BLaER1 (cell line): ENCODE measurements at regions not wholly inside any gene's neighbourhood (a gene's known extent, or its start where the extent isn't known, plus 50 kb on each side); places are given as distances from the start of the nearest gene placed in this dataset.

Experiments
- H3K27ac ChIP-seq: shearing (Covaris generic); formaldehyde crosslinking; 2 replicates; pipeline ENCODE4 v1.8.1; 2022
- H3K27me3 ChIP-seq: shearing (Covaris generic); formaldehyde crosslinking; 2 replicates; pipeline ENCODE4 v1.8.1; 2022
- H3K36me3 ChIP-seq: shearing (Covaris generic); formaldehyde crosslinking; 2 replicates; pipeline ENCODE4 v1.8.1; 2022
- H3K4me1 ChIP-seq: shearing (Covaris generic); formaldehyde crosslinking; 2 replicates; pipeline ENCODE4 v1.8.1; 2022
- H3K4me2 ChIP-seq: shearing (Covaris generic); formaldehyde crosslinking; 2 replicates; pipeline ENCODE4 v1.8.1; 2022
- H3K4me3 ChIP-seq: shearing (Covaris generic); formaldehyde crosslinking; 2 replicates; pipeline ENCODE4 v1.8.1; 2022
- H3K9ac ChIP-seq: shearing (Covaris generic); formaldehyde crosslinking; 2 replicates; pipeline ENCODE4 v1.8.1; 2022
- H3K9me3 ChIP-seq: shearing (Covaris generic); formaldehyde crosslinking; 2 replicates; pipeline ENCODE4 v1.8.1; 2022
- H4K20me1 ChIP-seq: shearing (Covaris generic); formaldehyde crosslinking; 2 replicates; pipeline ENCODE4 v1.8.1; 2022
- Cebpa-rat ChIP-seq: shearing (Covaris generic); IDR thresholded peaks from 2 replicates; pipeline ENCODE4 v1.8.1; 2022

DNA sequence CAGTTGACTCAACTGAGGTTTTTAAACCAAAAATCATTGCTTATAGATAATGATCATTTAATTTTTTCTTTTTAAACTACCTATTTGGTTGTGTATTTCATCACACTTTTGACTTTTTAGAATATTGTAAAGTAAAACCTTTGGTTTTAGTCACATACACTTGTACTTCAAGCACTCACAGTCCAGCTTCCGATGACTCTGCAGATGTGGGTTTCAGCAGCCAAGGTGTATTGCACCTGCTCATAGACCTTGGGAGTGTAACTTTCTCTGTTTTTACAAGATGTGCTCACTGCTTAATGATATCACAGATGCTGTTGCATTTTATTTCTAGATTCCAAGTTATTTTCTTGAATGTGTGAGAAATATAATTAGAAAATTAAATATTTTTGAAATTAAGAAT is 188.3 kb upstream of the SLC38A2 start:
- no peaks in the 10 kb centered on the region for H3K4me1 ChIP-seq

GRCh38 chr12:46560089-46560488 is 187.5 kb upstream of the SLC38A2 start:
- TF ChIP-seq Cebpa-rat, result no peak
- H3K4me1 ChIP-seq, result no peaks in the 10 kb centered on the region
- H3K9ac ChIP-seq, result no peak overlapping the region
- H3K4me3 ChIP-seq, result no peak overlapping the region
- no peak overlapping the region for H3K27ac ChIP-seq
- H3K36me3 ChIP-seq, result no peaks in the 10 kb centered on the region
- no peaks in the 10 kb centered on the region for H3K9me3 ChIP-seq
- no peak overlapping the region for H3K4me2 ChIP-seq
- H4K20me1 ChIP-seq, result no peaks in the 10 kb centered on the region
- no peaks in the 10 kb centered on the region for H3K27me3 ChIP-seq

More for the DNA sequence above, 188.3 kb upstream of the SLC38A2 start:
- Histone ChIP-seq H3K9ac (no peak overlapping the region), H3K27ac (no peak overlapping the region), H4K20me1 (no peaks in the 10 kb centered on the region), H3K27me3 (no peaks in the 10 kb centered on the region), H3K4me3 (no peak overlapping the region), H3K9me3 (no peaks in the 10 kb centered on the region), H3K4me2 (no peak overlapping the region), H3K36me3 (no peaks in the 10 kb centered on the region)
- TF ChIP-seq Cebpa-rat, result no peak

DNA sequence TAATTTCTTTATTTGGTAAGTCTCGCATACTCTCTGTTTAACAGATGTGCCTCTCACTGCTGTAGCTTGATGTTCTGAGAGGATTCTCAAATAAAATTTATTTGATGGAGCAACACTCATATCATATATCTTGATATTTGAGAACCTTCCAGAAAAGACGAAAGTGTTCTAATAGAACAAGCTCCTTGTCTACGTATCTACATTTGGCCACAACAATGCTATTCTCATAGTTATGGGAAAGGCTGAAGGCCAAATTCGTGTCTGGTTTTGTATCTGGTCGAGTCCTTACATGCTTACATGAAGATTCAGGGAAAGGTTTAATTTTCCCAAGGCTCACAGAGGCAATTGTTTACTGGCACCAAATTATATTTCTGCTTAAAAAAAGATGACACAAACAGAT is 186.7 kb upstream of the SLC38A2 start:
- H3K9me3 ChIP-seq, result no peaks in the 10 kb centered on the region
- H3K27ac ChIP-seq, result no peak overlapping the region
- no peaks in the 10 kb centered on the region for H3K27me3 ChIP-seq
- no peak overlapping the region for H3K4me2 ChIP-seq
- TF ChIP-seq Cebpa-rat, result no peak
- no peak overlapping the region for H3K9ac ChIP-seq
- H4K20me1 ChIP-seq, result no peaks in the 10 kb centered on the region
- no peak overlapping the region for H3K4me3 ChIP-seq
- H3K4me1 ChIP-seq, result no peaks in the 10 kb centered on the region
- H3K36me3 ChIP-seq, result no peaks in the 10 kb centered on the region

DNA sequence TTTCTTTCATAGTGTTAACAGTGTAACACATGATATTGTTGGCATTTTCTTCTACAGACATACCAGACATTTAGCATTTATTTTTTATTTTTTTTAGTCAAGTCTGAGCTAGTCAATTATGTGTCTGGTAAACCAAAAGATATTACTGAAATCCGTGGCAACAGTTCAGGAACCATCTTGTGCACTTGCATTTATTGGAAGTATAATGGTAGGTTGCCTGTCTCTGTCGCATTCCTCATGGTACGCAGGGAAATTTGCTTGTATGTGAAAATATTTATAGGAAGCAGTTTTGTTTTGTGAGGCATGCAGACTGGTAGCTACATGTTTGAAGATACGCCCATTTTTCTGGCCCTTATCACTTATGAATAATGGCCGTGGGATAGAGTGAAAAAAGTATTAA is 186.1 kb upstream of the SLC38A2 start:
- Histone ChIP-seq H3K9ac (no peak overlapping the region), H4K20me1 (no peaks in the 10 kb centered on the region), H3K4me3 (no peak overlapping the region), H3K4me1 (no peaks in the 10 kb centered on the region), H3K27ac (no peak overlapping the region), H3K4me2 (no peak overlapping the region), H3K36me3 (no peaks in the 10 kb centered on the region), H3K27me3 (no peaks in the 10 kb centered on the region), H3K9me3 (no peaks in the 10 kb centered on the region)
- TF ChIP-seq Cebpa-rat, result no peak

DNA sequence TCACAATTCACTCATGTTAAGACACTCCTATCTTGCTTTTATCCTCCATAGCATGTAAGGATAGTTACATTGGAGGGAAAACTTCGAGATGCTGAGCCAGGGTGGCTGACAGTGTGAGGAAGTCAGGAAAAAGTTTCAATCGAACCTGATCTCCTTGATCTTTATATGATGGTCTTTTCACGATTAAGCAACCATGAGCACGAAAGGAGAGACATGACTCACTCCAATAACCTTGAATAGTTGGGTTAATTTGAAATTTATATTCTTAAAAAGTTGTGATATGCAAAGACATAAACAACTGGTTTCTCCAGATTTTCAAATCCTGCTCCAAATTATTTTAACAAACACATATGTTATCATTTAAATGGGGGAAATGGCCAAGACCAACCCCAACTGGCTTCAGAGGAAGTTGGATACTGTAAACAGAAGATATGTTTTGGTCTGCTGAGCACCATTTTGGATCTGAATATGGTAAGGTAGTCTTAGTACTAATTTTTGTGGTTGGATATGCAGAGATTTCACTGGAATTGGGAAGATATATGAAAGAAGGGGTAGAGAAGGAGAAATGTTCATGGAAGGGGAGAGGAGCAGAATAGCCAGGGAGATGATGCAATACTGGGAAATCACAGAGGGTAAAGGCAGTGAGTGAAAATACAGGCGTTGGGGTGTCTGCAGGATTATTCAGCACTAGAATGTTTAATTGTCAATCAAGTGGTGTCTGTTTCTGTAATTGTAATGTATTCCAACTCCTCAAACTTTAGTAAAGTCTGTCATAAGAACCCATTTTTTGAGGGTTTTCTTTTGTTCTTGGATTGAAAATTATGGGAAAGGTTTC is 185.2 kb upstream of the SLC38A2 start:
- Histone ChIP-seq H3K9me3 (no peaks in the 10 kb centered on the region), H3K27me3 (no peaks in the 10 kb centered on the region), H3K9ac (no peak overlapping the region), H3K27ac (no peak overlapping the region), H4K20me1 (no peaks in the 10 kb centered on the region), H3K4me1 (no peaks in the 10 kb centered on the region), H3K4me3 (no peak overlapping the region), H3K4me2 (no peak overlapping the region), H3K36me3 (no peaks in the 10 kb centered on the region)
- TF ChIP-seq Cebpa-rat, result no peak

DNA sequence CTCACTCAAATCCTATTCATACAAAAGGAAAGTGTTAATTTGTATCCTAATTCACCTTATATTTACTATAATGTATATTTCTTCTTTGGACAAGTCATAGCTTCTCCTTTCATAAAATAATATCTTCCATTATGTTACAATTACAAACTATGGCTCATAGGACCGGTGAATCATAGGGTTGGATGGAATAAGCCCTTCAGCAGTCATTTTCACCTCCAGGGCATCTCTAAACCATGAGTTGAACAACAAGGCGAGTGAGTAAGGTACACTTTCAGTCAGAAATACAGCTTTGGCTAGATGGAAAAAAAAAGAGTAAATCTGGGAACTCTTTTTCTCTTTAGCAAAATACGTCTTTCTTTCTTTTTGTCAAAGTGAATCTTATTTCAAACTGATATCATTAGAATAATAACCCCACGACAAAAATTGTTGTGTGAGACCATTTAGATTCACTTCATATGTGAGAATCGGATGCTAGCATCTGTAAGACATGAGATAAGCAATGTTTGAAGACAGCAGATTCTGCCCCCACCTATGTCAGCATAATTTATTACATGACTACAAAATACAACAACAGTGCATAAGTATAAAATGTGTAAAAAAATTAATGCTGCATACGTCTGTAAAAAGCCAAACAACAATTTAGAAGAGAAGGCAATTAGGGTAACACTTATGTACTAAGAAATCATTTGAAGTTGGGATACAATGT is 184.4 kb upstream of the SLC38A2 start:
- TF ChIP-seq Cebpa-rat, result no peak
- no peaks in the 10 kb centered on the region for H3K36me3 ChIP-seq
- H3K4me1 ChIP-seq, result no peaks in the 10 kb centered on the region
- no peaks in the 10 kb centered on the region for H3K9me3 ChIP-seq
- H4K20me1 ChIP-seq, result no peaks in the 10 kb centered on the region
- H3K9ac ChIP-seq, result no peak overlapping the region
- H3K27me3 ChIP-seq, result no peaks in the 10 kb centered on the region
- no peak overlapping the region for H3K4me2 ChIP-seq
- no peak overlapping the region for H3K27ac ChIP-seq
- H3K4me3 ChIP-seq, result no peak overlapping the region

DNA sequence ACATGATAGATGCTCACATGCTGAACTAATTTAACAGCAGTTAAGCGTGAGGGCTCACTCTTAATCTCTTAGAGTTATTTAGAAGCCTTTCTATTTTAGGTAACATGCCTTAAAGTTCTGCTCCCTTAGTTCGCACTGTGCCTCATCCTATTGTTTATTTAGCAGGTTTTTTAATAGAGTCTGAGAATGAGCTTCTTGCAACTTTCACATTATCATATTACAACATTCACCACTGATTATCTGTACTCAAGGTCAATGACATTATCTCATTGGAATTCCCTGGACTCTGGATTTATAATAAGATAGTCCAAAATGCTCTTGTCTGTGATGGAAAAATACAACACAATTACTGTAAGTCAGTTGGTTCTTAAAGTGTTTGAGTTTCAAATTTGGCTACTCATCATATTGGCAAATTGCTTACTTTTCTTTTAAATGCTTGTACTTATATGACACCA is 183.6 kb upstream of the SLC38A2 start:
- H3K9ac ChIP-seq, result no peak overlapping the region
- no peak overlapping the region for H3K4me3 ChIP-seq
- H3K9me3 ChIP-seq, result no peaks in the 10 kb centered on the region
- H4K20me1 ChIP-seq, result no peaks in the 10 kb centered on the region
- H3K27ac ChIP-seq, result no peak overlapping the region
- no peaks in the 10 kb centered on the region for H3K4me1 ChIP-seq
- no peak for TF ChIP-seq Cebpa-rat
- H3K27me3 ChIP-seq, result no peaks in the 10 kb centered on the region
- no peak overlapping the region for H3K4me2 ChIP-seq
- H3K36me3 ChIP-seq, result no peaks in the 10 kb centered on the region

- H3K4me2 ChIP-seq, result no peak overlapping the region
- no peak overlapping the region for H3K27ac ChIP-seq
- no peak overlapping the region for H3K4me3 ChIP-seq
These were observed 182.9 kb upstream of the SLC38A2 start for GRCh38 chr12:46555406-46555852.

GRCh38 chr12:46554460-46554859 is 181.9 kb upstream of the SLC38A2 start:
- Histone ChIP-seq H3K27ac (no peak overlapping the region), H3K9me3 (no peaks in the 10 kb centered on the region), H3K9ac (no peak overlapping the region), H4K20me1 (no peaks in the 10 kb centered on the region), H3K27me3 (no peaks in the 10 kb centered on the region), H3K4me3 (no peak overlapping the region), H3K4me2 (no peak overlapping the region), H3K36me3 (no peaks in the 10 kb centered on the region), H3K4me1 (no peaks in the 10 kb centered on the region)
- TF ChIP-seq Cebpa-rat, result no peak

More at GRCh38 chr12:46555406-46555852, 182.9 kb upstream of the SLC38A2 start:
- Histone ChIP-seq H3K9ac (no peak overlapping the region), H3K27me3 (no peaks in the 10 kb centered on the region), H3K36me3 (no peaks in the 10 kb centered on the region), H4K20me1 (no peaks in the 10 kb centered on the region), H3K9me3 (no peaks in the 10 kb centered on the region), H3K4me1 (no peaks in the 10 kb centered on the region)
- TF ChIP-seq Cebpa-rat, result no peak

DNA sequence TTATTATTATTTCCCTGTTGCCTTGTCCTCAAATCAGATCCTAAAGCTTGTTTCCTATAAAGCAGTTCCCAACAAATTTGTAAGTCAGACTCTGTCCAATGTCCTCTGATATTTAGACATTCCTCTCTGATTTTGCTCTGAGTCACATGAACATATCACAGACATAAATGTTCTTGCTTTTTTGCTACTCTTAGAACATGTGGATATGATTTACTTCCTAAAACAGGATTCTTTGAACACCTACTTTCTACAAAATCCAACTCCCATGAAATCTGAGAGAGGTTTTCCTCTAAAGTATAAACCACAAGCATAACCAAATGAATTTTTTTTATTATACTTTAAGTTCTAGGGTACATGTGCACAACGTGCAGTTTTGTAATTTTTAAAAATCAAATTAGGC is 181.3 kb upstream of the SLC38A2 start:
- no peaks in the 10 kb centered on the region for H4K20me1 ChIP-seq
- no peaks in the 10 kb centered on the region for H3K4me1 ChIP-seq

More for the DNA sequence above, 181.3 kb upstream of the SLC38A2 start:
- no peak overlapping the region for H3K4me3 ChIP-seq
- H3K27ac ChIP-seq, result no peak overlapping the region
- no peak for TF ChIP-seq Cebpa-rat
- H3K9me3 ChIP-seq, result no peaks in the 10 kb centered on the region
- H3K4me2 ChIP-seq, result no peak overlapping the region
- no peak overlapping the region for H3K9ac ChIP-seq
- H3K27me3 ChIP-seq, result no peaks in the 10 kb centered on the region
- no peaks in the 10 kb centered on the region for H3K36me3 ChIP-seq
